ENCODE measurements at regions not wholly inside any gene's neighbourhood (a gene's known extent, or its start where the extent isn't known, plus 50 kb on each side); places are given as distances from the start of the nearest gene placed in this dataset.

- peaks cover 1% of the 10 kb centered on the region for H3K9me3 Mint-ChIP-seq
- Histone ChIP-seq H3K36me3 (ENCODE audit: control insufficient read depth, insufficient read depth, low read length) (no peaks in the 10 kb centered on the region), H3K4me1 (ENCODE audit: control insufficient read depth, insufficient read depth, low read length) (no peaks in the 10 kb centered on the region), H3K9me3 (ENCODE audit: control insufficient read depth, low read length) (no peaks in the 10 kb centered on the region), H3K9ac (ENCODE audit: extremely low read depth, low read length, poor library complexity, severe bottlenecking) (no peak overlapping the region), H3K27ac (ENCODE audit: low read depth, low read length) (no peak overlapping the region), H3K4me3 (ENCODE audit: low read length) (no peak overlapping the region), H3K27me3 (ENCODE audit: control insufficient read depth, insufficient read depth, low read length, poor library complexity, severe bottlenecking) (no peaks in the 10 kb centered on the region)
- no peak for DNase-seq
- no peaks in the 10 kb centered on the region for H3K36me3 Mint-ChIP-seq (ENCODE audit: low read depth)
- no peak overlapping the region for H3K27ac Mint-ChIP-seq
- TF ChIP-seq, protein P1, sequence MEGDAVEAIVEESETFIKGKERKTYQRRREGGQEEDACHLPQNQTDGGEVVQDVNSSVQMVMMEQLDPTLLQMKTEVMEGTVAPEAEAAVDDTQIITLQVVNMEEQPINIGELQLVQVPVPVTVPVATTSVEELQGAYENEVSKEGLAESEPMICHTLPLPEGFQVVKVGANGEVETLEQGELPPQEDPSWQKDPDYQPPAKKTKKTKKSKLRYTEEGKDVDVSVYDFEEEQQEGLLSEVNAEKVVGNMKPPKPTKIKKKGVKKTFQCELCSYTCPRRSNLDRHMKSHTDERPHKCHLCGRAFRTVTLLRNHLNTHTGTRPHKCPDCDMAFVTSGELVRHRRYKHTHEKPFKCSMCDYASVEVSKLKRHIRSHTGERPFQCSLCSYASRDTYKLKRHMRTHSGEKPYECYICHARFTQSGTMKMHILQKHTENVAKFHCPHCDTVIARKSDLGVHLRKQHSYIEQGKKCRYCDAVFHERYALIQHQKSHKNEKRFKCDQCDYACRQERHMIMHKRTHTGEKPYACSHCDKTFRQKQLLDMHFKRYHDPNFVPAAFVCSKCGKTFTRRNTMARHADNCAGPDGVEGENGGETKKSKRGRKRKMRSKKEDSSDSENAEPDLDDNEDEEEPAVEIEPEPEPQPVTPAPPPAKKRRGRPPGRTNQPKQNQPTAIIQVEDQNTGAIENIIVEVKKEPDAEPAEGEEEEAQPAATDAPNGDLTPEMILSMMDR (conservative IDR thresholded peaks at IDR 0.05), result no peak
- 93 to 100% methylated on average over 2 to 6 of the region's 6 CpGs for WGBS, 2 experiments (ENCODE audit: insufficient coverage in 1 of 2, insufficient read length in 1 of 2)
- H3K27me3 Mint-ChIP-seq (ENCODE audit: insufficient read depth), result no peaks in the 10 kb centered on the region
- H3K4me1 Mint-ChIP-seq, result no peaks in the 10 kb centered on the region
- no peak overlapping the region for H3K4me3 Mint-ChIP-seq
These were observed 263.4 kb upstream of the PITX2 start for GRCh38 chr4:110886270-110886669.

GRCh38 chr4:110886856-110887255 lies 264.0 kb upstream of the PITX2 start:
- H3K9me3 Mint-ChIP-seq, result peaks cover 5% of the 10 kb centered on the region
- no peak for DNase-seq
- Histone ChIP-seq H3K9ac (ENCODE audit: extremely low read depth, low read length, poor library complexity, severe bottlenecking) (no peak overlapping the region), H3K4me1 (ENCODE audit: control insufficient read depth, insufficient read depth, low read length) (no peaks in the 10 kb centered on the region), H3K9me3 (ENCODE audit: control insufficient read depth, low read length) (no peaks in the 10 kb centered on the region), H3K27ac (ENCODE audit: low read depth, low read length) (no peak overlapping the region), H3K4me3 (ENCODE audit: low read length) (no peak overlapping the region), H3K36me3 (ENCODE audit: control insufficient read depth, insufficient read depth, low read length) (no peaks in the 10 kb centered on the region), H3K27me3 (ENCODE audit: control insufficient read depth, insufficient read depth, low read length, poor library complexity, severe bottlenecking) (no peaks in the 10 kb centered on the region)
- 93 to 100% methylated on average over 1 to 6 of the region's 8 CpGs for WGBS, 2 experiments (ENCODE audit: insufficient coverage in 1 of 2, insufficient read length in 1 of 2)
- no peak overlapping the region for H3K4me3 Mint-ChIP-seq
- H3K36me3 Mint-ChIP-seq (ENCODE audit: low read depth), result peaks cover under 1% of the 10 kb centered on the region
- H3K27me3 Mint-ChIP-seq (ENCODE audit: insufficient read depth), result no peaks in the 10 kb centered on the region
- H3K27ac Mint-ChIP-seq, result no peak overlapping the region
- no peaks in the 10 kb centered on the region for H3K4me1 Mint-ChIP-seq
- TF ChIP-seq, protein P1 (conservative IDR thresholded peaks at IDR 0.05), result no peak

DNA sequence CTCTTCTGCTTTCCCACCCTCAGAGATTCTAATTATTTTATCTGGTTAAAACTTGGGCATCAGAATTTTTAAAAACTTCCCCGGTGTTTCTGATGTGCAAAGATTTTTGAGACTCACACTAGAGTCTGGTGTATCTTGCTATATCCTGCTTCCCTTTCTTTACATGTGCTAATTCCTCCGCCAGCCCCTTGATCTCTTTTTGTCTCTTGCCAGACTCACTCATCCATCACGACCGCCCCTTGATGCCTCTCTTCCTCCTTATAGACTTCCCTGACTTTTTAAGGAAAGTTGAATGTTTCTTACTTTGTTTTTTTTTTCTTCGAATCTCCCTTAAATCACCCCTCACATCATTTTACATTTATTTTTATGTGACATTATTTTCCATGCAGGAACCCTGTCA lies 274.9 kb upstream of the PITX2 start:
- no peak overlapping the region for H3K4me3 ChIP-seq (ENCODE audit: low read length)
- Mint-ChIP-seq H3K9me3 (no peaks in the 10 kb centered on the region), H3K27me3 (ENCODE audit: insufficient read depth) (no peaks in the 10 kb centered on the region), H3K36me3 (ENCODE audit: low read depth) (no peaks in the 10 kb centered on the region), H3K4me3 (no peak overlapping the region), H3K4me1 (peaks cover 10% of the 10 kb centered on the region), H3K27ac (no peak overlapping the region)
- DNase-seq, result no peak
- no peak overlapping the region for H3K27ac ChIP-seq (ENCODE audit: low read depth, low read length)
- 39 to 53% methylated on average over 4 to 5 of the region's 5 CpGs for WGBS, 2 experiments (ENCODE audit: insufficient coverage in 1 of 2, insufficient read length in 1 of 2)
- TF ChIP-seq, protein P1 (conservative IDR thresholded peaks at IDR 0.05), result no peak
- H3K27me3 ChIP-seq (ENCODE audit: control insufficient read depth, insufficient read depth, low read length, poor library complexity, severe bottlenecking), result no peaks in the 10 kb centered on the region
- H3K36me3 ChIP-seq (ENCODE audit: control insufficient read depth, insufficient read depth, low read length), result no peaks in the 10 kb centered on the region
- H3K9me3 ChIP-seq (ENCODE audit: control insufficient read depth, low read length), result no peaks in the 10 kb centered on the region
- H3K9ac ChIP-seq (ENCODE audit: extremely low read depth, low read length, poor library complexity, severe bottlenecking), result no peak overlapping the region
- H3K4me1 ChIP-seq (ENCODE audit: control insufficient read depth, insufficient read depth, low read length), result peaks cover 3% of the 10 kb centered on the region
